Sigmoid colon (tissue), 6 donors: ENCODE measurements at regions not wholly inside any gene's neighbourhood (a gene's known extent, or its start where the extent isn't known, plus 50 kb on each side); places are given as distances from the start of the nearest gene placed in this dataset.

Source experiments
- DNase-seq: peaks from one replicate; pipeline ENCODE4 v3.0.0-alpha.2; 2019
- H3K27ac ChIP-seq, 4 donors: fragments of 200-600 bp; sonication (generic); one replicate each; pipeline ENCODE4 v1.5.1; 2016 to 2019; ENCODE audit warnings: mild to moderate bottlenecking in 1 of 4
- H3K27me3 ChIP-seq, 3 donors: fragments of 200-600 bp; sonication (generic); one replicate each; pipeline ENCODE4 v1.5.1; 2019; ENCODE audit warnings: mild to moderate bottlenecking in 1 of 3
- H3K36me3 ChIP-seq, 4 donors: fragments of 200-600 bp; sonication (generic); one replicate each; pipeline ENCODE4 v1.5.1; 2016 to 2019
- H3K4me1 ChIP-seq, 4 donors: fragments of 200-600 bp; sonication (generic); one replicate each; pipeline ENCODE4 v1.5.1; 2017 to 2019
- H3K4me3 ChIP-seq, 4 donors: fragments of 200-600 bp; sonication (generic); one replicate each; pipeline ENCODE4 v1.5.1; 2017 to 2019; ENCODE audit warnings: mild to moderate bottlenecking in 2 of 4, moderate library complexity in 1 of 4
- H3K9me3 ChIP-seq, 4 donors: fragments of 200-600 bp in 3 of 4; sonication (generic) in 3 of 4; one replicate each; pipeline versions ENCODE4 v1.5.1 to v1.6.1; 2013 to 2019
- EP300 ChIP-seq, 4 donors: sonication (generic); formaldehyde crosslinking; IDR thresholded peaks; one replicate each; pipeline ENCODE4 v1.6.1; 2017; ENCODE audit warnings: antibody characterized with exemption in 4 of 4
- POLR2A ChIP-seq, 2 donors: fragments of 450-650 bp; IDR thresholded peaks; one replicate each; pipeline ENCODE4 v1.6.1; 2016; ENCODE audit warnings: antibody characterized with exemption in 2 of 2, mild to moderate bottlenecking in 2 of 2, moderate library complexity in 2 of 2
- POLR2AphosphoS5 ChIP-seq, 4 donors: sonication (generic); formaldehyde crosslinking; IDR thresholded peaks; one replicate each; pipeline ENCODE4 v1.6.1; 2017; ENCODE audit warnings: antibody characterized with exemption in 4 of 4
- WGBS, 2 donors: extraction: QIAGEN DNeasy Blood & Tissue Kit; methylation state at CpG; one replicate each; pipeline ENCODE4 v1.1.7; 2013; 5-methylcytosine and 5-hydroxymethylcytosine counted together
- intact Hi-C: fragments of 100-400 bp; cut with DNase I; formaldehyde crosslinking; loops from one replicate; pipeline ENCODE4 v1.15.1; 2023
- TF ChIP-seq, protein P1 (sequence below), 4 experiments: fragments of 450-650 bp in 3 of 4; fragments of 200-600 bp in 1 of 4; IDR thresholded peaks; one replicate each; pipeline ENCODE4 v1.5.1; 2016 to 2019; ENCODE audit warnings: antibody characterized with exemption in 4 of 4, mild to moderate bottlenecking in 3 of 4, moderate library complexity in 2 of 4
- donor health status: healthy with polysubstance abuse.
- donor health status: healthy.

DNA sequence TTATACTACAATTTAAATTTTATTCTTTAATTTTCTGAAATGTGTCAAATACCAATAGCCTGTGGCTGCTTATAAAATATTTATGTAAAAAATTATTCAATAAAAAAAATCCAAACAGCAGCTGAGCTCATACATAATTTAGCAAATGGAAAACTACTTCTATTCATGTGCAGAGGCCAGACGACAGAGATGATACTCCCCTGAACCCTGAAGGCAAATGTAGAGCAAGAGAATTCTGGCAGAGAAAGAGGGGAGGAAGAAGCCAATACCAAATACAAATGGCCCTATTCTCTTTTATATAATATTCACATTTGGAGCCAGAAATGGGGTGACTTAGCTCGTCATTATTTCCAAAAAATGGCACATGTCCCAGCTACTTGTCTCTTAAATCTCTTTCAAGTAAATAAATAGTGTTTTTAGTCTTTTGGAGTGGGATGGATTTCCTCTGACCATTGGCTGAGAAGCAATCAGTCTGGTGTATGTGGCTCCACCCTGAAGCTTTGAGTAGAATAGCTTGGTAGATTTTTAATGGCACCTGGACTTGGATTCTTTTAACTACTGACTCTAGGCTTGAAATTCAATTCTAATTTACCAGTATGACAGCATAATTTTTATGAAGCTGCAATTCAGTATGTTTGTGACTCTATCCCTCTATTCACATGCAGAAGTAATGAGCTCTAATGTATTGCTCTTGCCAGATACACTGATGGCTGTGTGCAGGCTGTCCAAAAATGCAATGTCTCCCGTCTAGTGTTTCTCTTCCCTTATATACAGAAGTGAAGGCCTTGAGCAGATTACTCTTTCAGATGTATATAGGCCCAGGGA lies 113.4 kb upstream of the SCAF11 start:
- Histone ChIP-seq H3K4me1 (no peaks in the 10 kb centered on the region), H3K36me3 (no peaks in the 10 kb centered on the region), H3K27me3 (no peaks in the 10 kb centered on the region), H3K9me3 (no peaks in the 10 kb centered on the region), H3K27ac (no peak overlapping the region), H3K4me3 (no peak overlapping the region)
- intact Hi-C loops = no loop called here
- DNase-seq = no peak
- no peak for TF ChIP-seq POLR2AphosphoS5 (IDR thresholded peaks at IDR 0.05)
- TF ChIP-seq, protein P1, sequence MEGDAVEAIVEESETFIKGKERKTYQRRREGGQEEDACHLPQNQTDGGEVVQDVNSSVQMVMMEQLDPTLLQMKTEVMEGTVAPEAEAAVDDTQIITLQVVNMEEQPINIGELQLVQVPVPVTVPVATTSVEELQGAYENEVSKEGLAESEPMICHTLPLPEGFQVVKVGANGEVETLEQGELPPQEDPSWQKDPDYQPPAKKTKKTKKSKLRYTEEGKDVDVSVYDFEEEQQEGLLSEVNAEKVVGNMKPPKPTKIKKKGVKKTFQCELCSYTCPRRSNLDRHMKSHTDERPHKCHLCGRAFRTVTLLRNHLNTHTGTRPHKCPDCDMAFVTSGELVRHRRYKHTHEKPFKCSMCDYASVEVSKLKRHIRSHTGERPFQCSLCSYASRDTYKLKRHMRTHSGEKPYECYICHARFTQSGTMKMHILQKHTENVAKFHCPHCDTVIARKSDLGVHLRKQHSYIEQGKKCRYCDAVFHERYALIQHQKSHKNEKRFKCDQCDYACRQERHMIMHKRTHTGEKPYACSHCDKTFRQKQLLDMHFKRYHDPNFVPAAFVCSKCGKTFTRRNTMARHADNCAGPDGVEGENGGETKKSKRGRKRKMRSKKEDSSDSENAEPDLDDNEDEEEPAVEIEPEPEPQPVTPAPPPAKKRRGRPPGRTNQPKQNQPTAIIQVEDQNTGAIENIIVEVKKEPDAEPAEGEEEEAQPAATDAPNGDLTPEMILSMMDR (IDR thresholded peaks at IDR 0.05) = no peak
- TF ChIP-seq POLR2A (IDR thresholded peaks at IDR 0.05) = no peak
- TF ChIP-seq EP300 (IDR thresholded peaks at IDR 0.05) = no peak
- WGBS, 2 donors = 72 to 89% methylated on average over 3 of the region's 3 CpGs

DNA sequence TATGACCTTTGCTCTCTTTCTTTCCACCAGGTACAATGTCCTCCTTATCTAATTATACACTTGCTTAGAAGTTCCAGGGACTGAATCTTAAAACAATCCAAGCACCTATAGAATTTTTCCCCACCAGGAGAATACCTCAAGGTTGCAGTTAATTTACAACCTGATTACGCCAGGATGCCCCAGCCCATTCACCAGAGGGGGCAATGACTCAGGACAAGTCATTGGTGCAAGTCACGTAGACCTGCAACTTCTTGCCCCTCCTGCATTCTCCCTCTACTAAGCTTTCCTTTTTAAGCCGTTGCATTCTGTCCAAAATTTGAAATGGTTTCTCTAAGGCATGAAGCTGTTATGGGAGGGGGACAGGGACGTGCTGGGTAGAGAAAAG lies 111.1 kb upstream of the SCAF11 start:
- Histone ChIP-seq H3K27ac (no peak overlapping the region), H3K27me3 (no peaks in the 10 kb centered on the region), H3K4me1 (no peaks in the 10 kb centered on the region), H3K4me3 (no peak overlapping the region), H3K36me3 (no peaks in the 10 kb centered on the region), H3K9me3 (no peaks in the 10 kb centered on the region)
- intact Hi-C loops = no loop called here
- WGBS, 2 donors = 77 to 86% methylated on average over 4 of the region's 4 CpGs
- no peak for DNase-seq
- TF ChIP-seq EP300 (IDR thresholded peaks at IDR 0.05) = no peak
- TF ChIP-seq POLR2A (IDR thresholded peaks at IDR 0.05) = no peak
- TF ChIP-seq, protein P1 (IDR thresholded peaks at IDR 0.05) = no peak
- no peak for TF ChIP-seq POLR2AphosphoS5 (IDR thresholded peaks at IDR 0.05)

DNA sequence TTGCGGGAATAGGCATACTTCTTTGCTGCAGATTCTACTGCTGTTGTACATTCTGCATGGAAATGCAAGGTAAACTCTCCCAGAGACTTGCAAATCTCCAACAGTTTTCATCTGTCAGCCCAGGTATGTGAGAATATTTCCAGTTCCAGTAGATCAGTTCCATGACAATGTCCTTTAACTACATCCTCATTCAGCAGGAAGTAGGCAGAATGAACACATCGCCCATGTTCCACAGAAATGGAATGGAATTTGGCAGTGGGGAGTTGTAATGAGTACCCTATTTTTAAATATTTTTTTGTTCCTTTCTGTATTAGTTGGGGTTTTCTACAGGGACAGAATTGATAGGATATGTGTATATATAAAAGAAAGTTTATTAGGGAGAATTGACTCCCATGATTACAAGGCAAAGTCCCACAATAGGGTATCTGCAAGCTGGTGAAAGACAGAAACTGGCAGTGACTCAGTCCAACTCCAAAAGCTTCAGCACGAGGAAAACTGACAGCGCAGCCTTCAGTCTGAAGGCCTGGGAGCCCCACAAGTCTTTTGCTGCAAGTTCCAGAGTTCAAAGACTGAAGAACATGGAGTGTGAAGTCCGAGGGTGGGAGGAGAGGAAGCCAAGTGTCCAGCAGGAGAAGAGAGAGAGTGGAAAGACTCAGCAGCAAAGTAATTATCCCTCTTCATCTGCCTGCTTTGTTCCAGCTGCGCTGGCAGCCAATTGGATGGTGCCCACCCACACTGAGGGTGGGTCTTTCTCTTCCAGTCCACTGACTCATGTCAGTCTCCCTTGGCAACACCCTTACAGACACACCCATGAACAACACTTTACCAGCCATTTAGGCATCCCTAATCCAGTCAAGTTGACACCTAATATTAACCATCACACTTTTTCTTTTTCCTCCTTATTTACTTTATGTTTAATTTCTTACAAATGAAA lies 110.4 kb upstream of the SCAF11 start:
- intact Hi-C loops = no loop called here
- H3K4me3 ChIP-seq = no peak overlapping the region
- H3K27me3 ChIP-seq = no peaks in the 10 kb centered on the region
- 67 to 82% methylated on average over 6 of the region's 6 CpGs for WGBS, 2 donors
- no peaks in the 10 kb centered on the region for H3K9me3 ChIP-seq
- no peak for TF ChIP-seq POLR2A (IDR thresholded peaks at IDR 0.05)
- TF ChIP-seq, protein P1 (IDR thresholded peaks at IDR 0.05) = no peak
- TF ChIP-seq POLR2AphosphoS5 (IDR thresholded peaks at IDR 0.05) = no peak
- no peak for TF ChIP-seq EP300 (IDR thresholded peaks at IDR 0.05)
- H3K36me3 ChIP-seq = no peaks in the 10 kb centered on the region
- no peaks in the 10 kb centered on the region for H3K4me1 ChIP-seq
- H3K27ac ChIP-seq = no peak overlapping the region
- no peak for DNase-seq

DNA sequence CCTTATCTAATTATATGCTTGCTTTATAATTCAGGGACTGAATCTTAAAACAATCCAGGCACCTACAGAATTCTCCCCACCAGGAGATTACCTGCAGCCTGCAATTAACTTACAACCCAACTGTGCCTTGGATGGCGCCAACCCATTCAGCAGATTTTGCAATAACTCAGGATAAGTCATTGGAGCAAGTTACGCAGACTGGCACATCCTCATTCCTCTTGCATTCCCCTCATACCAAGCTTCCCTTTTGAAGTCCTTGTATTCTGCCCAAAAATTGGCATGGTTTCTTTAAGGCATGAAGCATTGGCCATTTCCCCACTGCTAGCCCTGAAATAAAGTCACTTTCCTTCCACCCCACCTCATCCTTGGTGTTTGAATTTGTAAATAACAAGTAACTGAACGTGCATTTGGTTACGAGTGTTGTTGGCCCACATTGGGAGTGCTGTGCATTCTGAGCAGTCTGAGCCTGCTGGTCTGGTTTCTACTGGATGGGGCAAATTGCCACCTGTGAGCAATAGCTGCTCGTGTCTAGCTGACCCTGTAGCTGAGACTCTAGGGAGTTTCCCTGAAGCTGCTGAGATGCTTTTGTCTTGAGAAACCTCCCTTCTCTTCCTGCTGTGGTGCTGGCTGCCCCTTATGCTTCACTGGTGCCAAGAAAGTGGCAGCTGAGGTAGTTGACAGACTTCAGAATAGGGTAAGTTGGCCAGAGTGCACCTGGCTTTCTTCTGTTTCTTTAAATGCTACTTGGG lies 99.2 kb upstream of the SCAF11 start:
- no peak for TF ChIP-seq POLR2AphosphoS5 (IDR thresholded peaks at IDR 0.05)
- no peak for TF ChIP-seq POLR2A (IDR thresholded peaks at IDR 0.05)
- TF ChIP-seq, protein P1 (IDR thresholded peaks at IDR 0.05) = no peak
- TF ChIP-seq EP300 (IDR thresholded peaks at IDR 0.05) = no peak
- no peak for DNase-seq
- Histone ChIP-seq H3K27me3 (no peaks in the 10 kb centered on the region), H3K4me3 (no peak overlapping the region), H3K27ac (no peak overlapping the region), H3K4me1 (no peaks in the 10 kb centered on the region), H3K36me3 (no peaks in the 10 kb centered on the region), H3K9me3 (peaks cover 0 to 2% (median 0%) of the 10 kb centered on the region in 4 donors)
- intact Hi-C loops = no loop called here
- WGBS, 2 donors = 76 to 83% methylated on average over 5 of the region's 5 CpGs
